GM23338 (cell line): ENCODE measurements at regions not wholly inside any gene's neighbourhood (a gene's known extent, or its start where the extent isn't known, plus 50 kb on each side); places are given as distances from the start of the nearest gene placed in this dataset.

ENCODE experiments used
- ATAC-seq: fragments of 200-7000 bp; cut with Tn5 transposase; 3 replicates; pipeline ENCODE4 v1.9.1; 2020
- DNase-seq: peaks from one replicate; pipeline ENCODE4 v3.0.0-alpha.2; 2015; ENCODE audit warnings: low spot score
- H2AFZ ChIP-seq: fragments of 200-600 bp; sonication (generic); 2 replicates; pipeline ENCODE4 v1.8.0; 2016; ENCODE audit warnings: antibody characterized with exemption, mild to moderate bottlenecking, moderate library complexity
- H3F3A ChIP-seq: fragments of 200-600 bp; sonication (generic); replicated peaks from 2 replicates; pipeline ENCODE4 v1.8.0; 2017; ENCODE audit warnings: antibody characterized with exemption, mixed run types, low read depth
- H3K27ac ChIP-seq: fragments of 200-600 bp; sonication (generic); 2 replicates; pipeline ENCODE4 v1.6.1; 2016; ENCODE audit warnings: low read depth
- H3K27me3 ChIP-seq: fragments of 200-600 bp; sonication (generic); 2 replicates; pipeline ENCODE4 v1.8.0; 2016; ENCODE audit warnings: mild to moderate bottlenecking, mixed run types, moderate library complexity; ENCODE audit not compliant: insufficient read depth
- H3K36me3 ChIP-seq: fragments of 200-600 bp; sonication (generic); 2 replicates; pipeline ENCODE4 v1.8.0; 2016; ENCODE audit warnings: mild to moderate bottlenecking; ENCODE audit not compliant: insufficient read depth
- H3K4me1 ChIP-seq: fragments of 200-600 bp; sonication (generic); 2 replicates; pipeline ENCODE4 v1.8.0; 2016; ENCODE audit warnings: mild to moderate bottlenecking, moderate library complexity; ENCODE audit not compliant: insufficient read depth
- H3K4me2 ChIP-seq: fragments of 200-600 bp; sonication (generic); 2 replicates; pipeline ENCODE4 v1.7.1; 2017; ENCODE audit warnings: mixed run types
- H3K4me3 ChIP-seq: fragments of 200-600 bp; sonication (generic); 2 replicates; pipeline ENCODE4 v1.6.1; 2016; ENCODE audit warnings: mixed run types
- H3K79me2 ChIP-seq: fragments of 200-600 bp; sonication (generic); replicated peaks from 2 replicates; pipeline ENCODE4 v1.8.0; 2017; ENCODE audit warnings: mild to moderate bottlenecking; ENCODE audit not compliant: insufficient read depth
- H3K9me2 ChIP-seq: fragments of 200-600 bp; sonication (generic); 2 replicates; pipeline ENCODE4 v1.8.0; 2017; ENCODE audit not compliant: insufficient read depth
- H4K20me1 ChIP-seq: fragments of 200-600 bp; sonication (generic); replicated peaks from 2 replicates; pipeline ENCODE4 v1.8.0; 2017; ENCODE audit warnings: mild to moderate bottlenecking; ENCODE audit not compliant: insufficient read depth
- H3K27ac Mint-ChIP-seq: 2 replicates; pipeline ENCODE4 v1.8.0; 2020; ENCODE audit warnings: inconsistent platforms, mild to moderate bottlenecking, moderate library complexity, mixed read lengths
- H3K27me3 Mint-ChIP-seq: 3 replicates; pipeline ENCODE4 v1.8.0; 2022; ENCODE audit warnings: low read depth, mild to moderate bottlenecking, moderate library complexity, mixed read lengths, inconsistent platforms; ENCODE audit not compliant: insufficient read depth, poor library complexity
- H3K36me3 Mint-ChIP-seq: 3 replicates; pipeline ENCODE4 v1.8.0; 2021; ENCODE audit warnings: low read depth, mild to moderate bottlenecking, inconsistent platforms, moderate library complexity, mixed read lengths
- H3K4me1 Mint-ChIP-seq: 3 replicates; pipeline ENCODE4 v1.8.0; 2020; ENCODE audit warnings: mild to moderate bottlenecking, inconsistent platforms, mixed read lengths
- H3K4me3 Mint-ChIP-seq: 3 replicates; pipeline ENCODE4 v1.8.0; 2021; ENCODE audit warnings: moderate library complexity, mild to moderate bottlenecking, inconsistent platforms, mixed read lengths
- H3K9me3 Mint-ChIP-seq: 3 replicates; pipeline ENCODE4 v1.8.0; 2020; ENCODE audit warnings: moderate library complexity, mild to moderate bottlenecking, inconsistent platforms, mixed read lengths
- CREB1 ChIP-seq: fragments of 250-450 bp; sonication (Bioruptor Pico); IDR thresholded peaks from 2 replicates; pipeline ENCODE4 v1.5.0; 2020; ENCODE audit warnings: low read depth, mild to moderate bottlenecking, moderate library complexity
- CTCF ChIP-seq, 2 experiments: fragments of 200-600 bp in 1 of 2; sonication (generic) in 1 of 2; conservative IDR thresholded peaks; 2 replicates each; pipeline versions ENCODE4 v1.5.1 to v1.6.1; 2016 to 2017; ENCODE audit warnings: antibody characterized with exemption in 2 of 2, low read depth in 2 of 2, mild to moderate bottlenecking in 2 of 2, moderate library complexity in 1 of 2
- EZH2phosphoT487 ChIP-seq: fragments of 200-600 bp; sonication (generic); IDR thresholded peaks from one replicate; pipeline ENCODE4 v1.8.1; 2018; ENCODE audit warnings: antibody characterized with exemption; ENCODE audit not compliant: unreplicated experiment
- JUNB ChIP-seq: IDR thresholded peaks from one replicate; pipeline ENCODE4 v1.6.1; 2016; ENCODE audit warnings: antibody characterized with exemption; ENCODE audit not compliant: unreplicated experiment
- NANOG ChIP-seq: IDR thresholded peaks from 2 replicates; pipeline ENCODE4 v1.6.1; 2016; ENCODE audit warnings: antibody characterized with exemption, borderline replicate concordance
- POLR2AphosphoS5 ChIP-seq: IDR thresholded peaks from 2 replicates; pipeline ENCODE4 v1.6.1; 2016; ENCODE audit warnings: antibody characterized with exemption, low read depth
- STAT1 ChIP-seq: IDR thresholded peaks from one replicate; pipeline ENCODE4 v1.6.1; 2016; ENCODE audit warnings: antibody characterized with exemption; ENCODE audit not compliant: unreplicated experiment
- ZNF114 ChIP-seq: fragments of 250-450 bp; sonication (Bioruptor Pico); IDR thresholded peaks from 2 replicates; pipeline ENCODE4 v1.5.0; 2020; ENCODE audit warnings: mild to moderate bottlenecking, moderate library complexity
- ZNF331 ChIP-seq: fragments of 250-450 bp; sonication (Bioruptor Pico); IDR thresholded peaks from 2 replicates; pipeline ENCODE4 v1.5.0; 2020; ENCODE audit warnings: low read depth, mild to moderate bottlenecking, moderate library complexity
- ZNF462 ChIP-seq: fragments of 250-450 bp; sonication (Bioruptor Pico); IDR thresholded peaks from 2 replicates; pipeline ENCODE4 v1.5.0; 2020; ENCODE audit warnings: mild to moderate bottlenecking, moderate library complexity
- TF ChIP-seq, protein P1 (sequence below): IDR thresholded peaks from 2 replicates; pipeline ENCODE4 v1.6.1; 2016; ENCODE audit warnings: antibody characterized with exemption
- TF ChIP-seq, protein P2 (sequence below): IDR thresholded peaks from one replicate; pipeline ENCODE4 v1.6.1; 2018; ENCODE audit warnings: antibody characterized with exemption; ENCODE audit not compliant: unreplicated experiment

GRCh38 chr4:169807934-169808509, 50.3 kb upstream of the HPF1 start:
- Mint-ChIP-seq H3K27me3 (no peaks in the 10 kb centered on the region), H3K4me1 (no peaks in the 10 kb centered on the region), H3K36me3 (no peaks in the 10 kb centered on the region; the same call in 2 of the 3 replicates), H3K9me3 (peaks cover 14% of the 10 kb centered on the region; the same call in 1 of the 3 replicates), H3K27ac (no peak overlapping the region), H3K4me3 (no peak overlapping the region)
- Histone ChIP-seq H3K4me2 (no peak overlapping the region), H4K20me1 (no peaks in the 10 kb centered on the region), H2AFZ (no peak overlapping the region), H3F3A (no peaks in the 10 kb centered on the region), H3K4me1 (no peaks in the 10 kb centered on the region), H3K9me2 (no peaks in the 10 kb centered on the region; the same call in 1 of the 2 replicates), H3K4me3 (no peak overlapping the region), H3K79me2 (no peaks in the 10 kb centered on the region), H3K27ac (no peak overlapping the region), H3K27me3 (no peaks in the 10 kb centered on the region), H3K36me3 (0 out of 2 replicates have a peak, but pooled peaks cover 4% of the 10 kb centered on the region)
- no peak for TF ChIP-seq CREB1
- no peak for TF ChIP-seq JUNB
- no peak for TF ChIP-seq STAT1
- no peak for TF ChIP-seq POLR2AphosphoS5
- TF ChIP-seq NANOG: no peak
- no peak for TF ChIP-seq EZH2phosphoT487
- TF ChIP-seq CTCF (conservative IDR thresholded peaks at IDR 0.05; ENCODE audit: low read depth in 2 of 2): no peak
- TF ChIP-seq ZNF462 (CRISPR knock-in tag): no peak
- no peak for TF ChIP-seq ZNF331 (CRISPR knock-in tag)
- TF ChIP-seq, protein P1, sequence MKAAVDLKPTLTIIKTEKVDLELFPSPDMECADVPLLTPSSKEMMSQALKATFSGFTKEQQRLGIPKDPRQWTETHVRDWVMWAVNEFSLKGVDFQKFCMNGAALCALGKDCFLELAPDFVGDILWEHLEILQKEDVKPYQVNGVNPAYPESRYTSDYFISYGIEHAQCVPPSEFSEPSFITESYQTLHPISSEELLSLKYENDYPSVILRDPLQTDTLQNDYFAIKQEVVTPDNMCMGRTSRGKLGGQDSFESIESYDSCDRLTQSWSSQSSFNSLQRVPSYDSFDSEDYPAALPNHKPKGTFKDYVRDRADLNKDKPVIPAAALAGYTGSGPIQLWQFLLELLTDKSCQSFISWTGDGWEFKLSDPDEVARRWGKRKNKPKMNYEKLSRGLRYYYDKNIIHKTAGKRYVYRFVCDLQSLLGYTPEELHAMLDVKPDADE: no peak
- no peak for TF ChIP-seq ZNF114
- TF ChIP-seq, protein P2, sequence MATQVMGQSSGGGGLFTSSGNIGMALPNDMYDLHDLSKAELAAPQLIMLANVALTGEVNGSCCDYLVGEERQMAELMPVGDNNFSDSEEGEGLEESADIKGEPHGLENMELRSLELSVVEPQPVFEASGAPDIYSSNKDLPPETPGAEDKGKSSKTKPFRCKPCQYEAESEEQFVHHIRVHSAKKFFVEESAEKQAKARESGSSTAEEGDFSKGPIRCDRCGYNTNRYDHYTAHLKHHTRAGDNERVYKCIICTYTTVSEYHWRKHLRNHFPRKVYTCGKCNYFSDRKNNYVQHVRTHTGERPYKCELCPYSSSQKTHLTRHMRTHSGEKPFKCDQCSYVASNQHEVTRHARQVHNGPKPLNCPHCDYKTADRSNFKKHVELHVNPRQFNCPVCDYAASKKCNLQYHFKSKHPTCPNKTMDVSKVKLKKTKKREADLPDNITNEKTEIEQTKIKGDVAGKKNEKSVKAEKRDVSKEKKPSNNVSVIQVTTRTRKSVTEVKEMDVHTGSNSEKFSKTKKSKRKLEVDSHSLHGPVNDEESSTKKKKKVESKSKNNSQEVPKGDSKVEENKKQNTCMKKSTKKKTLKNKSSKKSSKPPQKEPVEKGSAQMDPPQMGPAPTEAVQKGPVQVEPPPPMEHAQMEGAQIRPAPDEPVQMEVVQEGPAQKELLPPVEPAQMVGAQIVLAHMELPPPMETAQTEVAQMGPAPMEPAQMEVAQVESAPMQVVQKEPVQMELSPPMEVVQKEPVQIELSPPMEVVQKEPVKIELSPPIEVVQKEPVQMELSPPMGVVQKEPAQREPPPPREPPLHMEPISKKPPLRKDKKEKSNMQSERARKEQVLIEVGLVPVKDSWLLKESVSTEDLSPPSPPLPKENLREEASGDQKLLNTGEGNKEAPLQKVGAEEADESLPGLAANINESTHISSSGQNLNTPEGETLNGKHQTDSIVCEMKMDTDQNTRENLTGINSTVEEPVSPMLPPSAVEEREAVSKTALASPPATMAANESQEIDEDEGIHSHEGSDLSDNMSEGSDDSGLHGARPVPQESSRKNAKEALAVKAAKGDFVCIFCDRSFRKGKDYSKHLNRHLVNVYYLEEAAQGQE: no peak
- no peak for DNase-seq
- ATAC-seq: no peak
